GM21825 (cell line): ENCODE measurements at regions not wholly inside any gene's neighbourhood (a gene's known extent, or its start where the extent isn't known, plus 50 kb on each side); places are given as distances from the start of the nearest gene placed in this dataset.
"Not testable (repeated sequence)": the region's sequence is repeated elsewhere in the genome, so short reads cannot be mapped to it uniquely, and the experiment has no call there.

Experiments used
- ATAC-seq: cut with Tn5 transposase; IDR thresholded peaks from one replicate; pipeline ENCODE4 v1.9.1; 2021; ENCODE audit warnings: mild to moderate bottlenecking, moderate library complexity; ENCODE audit not compliant: unreplicated experiment

DNA sequence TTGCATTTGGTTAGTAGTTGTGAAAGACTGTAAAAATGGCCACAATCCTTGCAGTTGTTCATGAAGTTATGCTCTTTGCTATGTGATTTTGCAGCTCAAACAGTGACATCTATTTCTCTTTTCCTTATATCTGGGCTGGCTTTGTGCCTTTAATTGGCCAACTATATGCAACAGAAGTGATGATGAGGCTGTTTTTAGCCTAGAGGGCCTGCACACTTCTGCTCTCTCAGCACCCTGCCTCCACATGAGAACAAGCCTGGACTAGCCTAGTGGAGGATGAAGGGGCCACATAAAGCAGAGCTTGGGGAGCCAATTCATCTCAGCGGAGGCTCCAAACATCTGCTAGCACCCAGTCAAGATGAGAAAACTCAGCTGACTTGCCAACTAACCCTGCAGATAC lies 339.8 kb downstream of the OMA1 start:
- no peak for ATAC-seq

DNA sequence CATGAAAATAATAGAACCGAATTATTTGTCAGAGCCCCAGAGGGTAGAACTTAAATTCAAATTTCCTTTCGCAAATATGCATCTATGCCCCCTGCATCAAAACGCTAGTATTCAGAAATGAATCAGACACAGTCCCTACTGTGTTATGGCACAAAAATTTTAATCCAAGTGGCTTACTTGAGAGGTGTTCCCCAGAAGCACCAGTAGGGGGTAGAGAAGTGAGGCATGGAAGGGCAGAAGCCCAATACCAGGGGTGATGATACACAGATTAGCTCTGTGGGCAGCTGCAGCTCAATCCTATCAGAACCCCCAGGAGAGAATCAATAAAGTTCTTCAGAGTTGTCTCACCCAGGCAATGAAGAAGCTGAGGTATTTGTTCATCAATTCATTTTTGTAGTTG lies 342.2 kb downstream of the OMA1 start:
- no peak for ATAC-seq

DNA sequence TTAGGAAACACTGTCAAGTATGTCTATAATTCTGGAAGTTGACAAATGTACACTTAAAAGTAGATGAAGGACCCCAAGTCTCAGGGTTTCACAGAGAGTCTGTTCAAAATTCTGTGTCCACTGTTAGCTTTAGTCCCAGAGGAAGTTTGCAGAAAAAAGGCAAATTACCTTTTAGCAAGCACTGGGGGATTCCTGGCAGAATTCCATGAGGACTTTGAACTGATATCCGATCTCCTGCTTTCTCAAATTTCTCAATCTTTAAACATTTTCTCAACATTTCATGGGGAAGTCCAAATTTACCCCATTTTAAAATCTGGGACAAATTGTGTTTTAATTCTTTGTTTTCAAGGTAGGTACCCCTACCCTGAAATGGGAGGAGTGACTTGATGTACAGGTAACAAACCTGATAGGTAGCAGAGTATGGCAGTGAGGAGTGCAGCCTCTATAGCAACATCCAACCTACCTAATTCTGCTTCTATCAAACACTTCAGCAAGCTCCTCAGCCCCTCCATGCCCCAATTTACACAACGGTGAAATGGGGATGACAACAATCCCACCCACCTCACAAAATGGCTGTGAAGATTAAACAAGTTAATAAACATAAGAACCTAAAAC lies 344.9 kb downstream of the OMA1 start:
- ATAC-seq: no peak

DNA sequence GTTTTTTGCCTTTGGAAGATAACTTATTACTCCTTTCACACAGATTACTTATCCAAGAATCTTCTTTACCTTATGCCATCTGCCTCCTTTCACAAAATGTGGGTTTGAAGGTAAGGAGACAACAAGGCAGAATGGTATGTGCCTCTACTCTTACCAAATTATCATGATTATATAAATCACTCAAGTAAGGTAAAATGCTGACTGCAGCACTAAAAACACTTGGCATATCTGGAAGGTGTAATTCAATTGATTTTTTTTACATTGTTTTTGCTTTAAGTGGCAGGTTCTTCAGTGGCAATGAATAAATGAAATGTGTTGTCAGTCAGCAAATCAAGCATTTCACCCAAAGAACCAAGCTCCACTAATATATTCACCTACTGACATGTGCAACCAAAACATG lies 346.1 kb downstream of the OMA1 start:
- no peak for ATAC-seq

DNA sequence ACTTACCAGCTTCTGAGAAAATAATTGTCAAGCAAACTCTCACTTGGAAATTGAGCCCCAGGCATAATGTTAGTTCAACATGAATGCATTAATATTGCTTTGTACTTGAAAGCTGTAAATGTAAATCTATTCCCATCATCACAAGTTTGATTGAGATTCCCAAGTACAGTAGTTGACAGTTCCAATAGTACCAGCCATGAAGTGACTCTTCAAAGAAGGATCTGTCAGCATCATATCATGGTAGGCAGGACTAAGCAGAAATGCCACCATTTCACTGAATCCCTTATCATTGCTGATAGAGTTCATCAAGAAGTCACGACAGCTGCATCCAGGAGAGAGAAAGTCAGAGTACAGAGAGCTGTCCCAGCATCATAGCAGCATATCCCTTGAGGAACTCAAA lies 348.7 kb downstream of the OMA1 start:
- no peak for ATAC-seq

DNA sequence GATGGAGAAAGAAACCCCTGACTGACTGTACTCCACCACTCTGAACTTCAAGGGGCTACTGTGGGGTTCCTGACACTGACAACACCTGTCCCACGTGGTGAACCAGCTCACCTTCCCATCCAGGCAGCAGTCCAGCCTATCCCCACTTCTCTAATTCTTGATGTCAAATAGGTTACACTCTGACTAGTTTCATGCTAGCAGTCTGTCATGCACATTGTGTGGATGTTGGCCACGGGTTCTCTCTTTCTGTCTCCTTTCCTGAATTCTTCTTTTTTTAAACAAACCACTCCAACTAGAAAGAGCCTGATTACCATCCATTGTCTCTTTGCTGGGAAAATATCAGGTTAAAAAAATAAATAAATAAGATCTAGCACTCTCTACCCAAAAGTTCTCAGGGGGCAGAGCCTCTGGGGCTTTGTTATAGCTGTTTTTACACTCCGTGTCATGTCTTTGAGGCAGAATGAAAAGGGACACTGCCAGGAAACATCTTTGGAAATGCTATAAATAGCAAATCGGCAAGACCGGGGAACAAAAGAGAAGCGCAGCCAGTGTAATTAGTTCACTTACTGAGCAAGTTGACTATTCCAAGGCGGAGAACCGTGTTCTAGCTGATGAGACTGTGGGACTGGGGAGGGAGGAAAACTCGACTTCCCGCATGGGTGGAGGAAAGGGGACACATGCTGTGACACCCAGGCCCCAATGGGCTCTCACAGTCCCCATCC lies 356.1 kb downstream of the OMA1 start:
- no peak for ATAC-seq

DNA sequence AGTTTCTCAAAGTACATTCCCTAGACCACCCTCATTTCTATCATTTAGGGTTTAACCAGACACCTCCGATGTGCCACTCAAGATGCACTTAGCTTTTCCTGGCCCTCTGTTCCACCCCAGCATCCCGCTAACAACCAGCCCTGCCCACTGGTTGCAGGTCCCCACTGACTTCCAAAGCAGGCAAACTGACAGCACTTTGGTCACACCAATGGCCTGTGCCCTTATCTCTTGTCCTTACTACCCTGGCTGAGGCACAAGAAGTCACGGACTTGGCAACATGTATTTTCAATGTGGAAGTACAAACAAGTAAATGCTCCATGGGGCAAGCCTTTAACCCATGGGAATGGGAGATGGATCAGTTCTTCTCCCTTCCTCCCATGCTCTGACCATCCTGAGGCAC lies 357.1 kb downstream of the OMA1 start:
- ATAC-seq: no peak

DNA sequence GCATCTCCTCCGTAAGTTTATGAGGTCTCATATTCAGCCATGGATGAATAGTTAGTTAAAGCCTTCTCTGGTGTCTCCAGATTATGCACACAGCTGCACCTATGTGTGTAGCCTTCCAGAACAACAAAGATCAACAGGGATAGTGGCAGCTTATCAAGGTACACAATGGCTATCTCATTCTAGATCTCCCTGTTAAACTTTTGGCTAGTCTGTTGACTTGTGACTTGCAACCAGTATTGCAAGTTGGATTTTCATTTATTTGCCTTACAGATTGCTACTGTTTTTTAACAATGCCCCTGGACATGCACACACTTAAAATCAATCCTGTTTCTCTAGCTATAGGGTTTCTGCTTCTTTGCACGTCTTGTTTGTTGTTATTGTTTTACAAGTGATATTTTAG lies 363.2 kb downstream of the OMA1 start:
- ATAC-seq: no peak

DNA sequence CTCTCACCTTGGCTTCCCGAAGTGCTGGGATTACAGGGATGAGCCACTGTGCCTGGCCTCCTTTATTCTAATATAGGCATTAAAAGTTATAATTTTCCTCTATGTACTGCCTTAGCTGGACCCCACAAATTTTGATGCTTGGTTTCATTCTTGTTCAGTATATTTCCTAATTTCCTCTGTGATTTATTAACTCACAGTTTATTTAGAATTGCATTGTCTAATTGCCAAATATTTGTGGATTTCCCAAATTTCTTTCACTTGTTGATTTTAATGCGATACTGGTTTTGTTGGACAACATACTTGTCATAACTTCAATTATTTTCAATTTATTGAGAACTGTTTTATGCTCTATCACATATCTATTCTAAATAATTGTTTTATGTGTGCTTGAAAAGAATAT lies 366.0 kb downstream of the OMA1 start:
- no peak for ATAC-seq

DNA sequence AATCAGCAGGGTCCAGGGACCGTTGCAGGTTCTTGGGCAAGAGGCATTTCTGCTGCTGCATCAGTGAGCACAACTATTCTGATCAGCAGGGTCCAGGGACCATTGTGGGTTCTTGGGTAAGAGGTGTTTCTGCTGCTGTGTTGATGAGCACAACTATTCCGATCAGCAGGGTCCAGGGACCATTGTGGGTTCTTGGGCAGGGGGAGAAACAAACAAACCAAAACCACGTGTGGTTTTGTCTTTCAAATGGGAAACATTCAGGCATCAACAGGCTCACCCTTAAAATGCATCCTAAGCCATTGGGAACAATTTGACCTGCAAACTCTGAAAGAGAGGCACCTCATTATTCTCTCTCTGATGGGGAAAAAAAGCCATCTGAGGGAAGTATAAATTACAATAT lies 377.4 kb downstream of the OMA1 start:
- not testable (repeated sequence) for ATAC-seq

DNA sequence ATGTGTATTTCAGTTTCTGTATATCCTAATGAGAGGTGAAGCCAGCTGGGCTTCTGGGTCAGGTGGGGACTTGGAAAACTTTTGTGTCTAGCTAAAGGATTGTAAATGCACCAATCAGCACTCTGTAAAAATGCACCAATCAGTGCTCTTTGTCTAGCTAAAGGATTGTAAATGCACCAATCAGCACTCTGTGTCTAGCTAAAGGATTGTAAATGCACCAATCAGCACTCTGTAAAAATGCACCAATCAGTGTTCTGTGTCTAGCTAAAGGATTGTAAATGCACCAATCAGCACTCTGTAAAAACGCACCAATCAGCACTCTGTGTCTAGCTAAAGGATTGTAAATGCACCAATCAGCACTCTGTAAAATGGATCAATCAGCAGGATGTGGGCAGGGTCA lies 379.4 kb downstream of the OMA1 start:
- not testable (repeated sequence) for ATAC-seq

DNA sequence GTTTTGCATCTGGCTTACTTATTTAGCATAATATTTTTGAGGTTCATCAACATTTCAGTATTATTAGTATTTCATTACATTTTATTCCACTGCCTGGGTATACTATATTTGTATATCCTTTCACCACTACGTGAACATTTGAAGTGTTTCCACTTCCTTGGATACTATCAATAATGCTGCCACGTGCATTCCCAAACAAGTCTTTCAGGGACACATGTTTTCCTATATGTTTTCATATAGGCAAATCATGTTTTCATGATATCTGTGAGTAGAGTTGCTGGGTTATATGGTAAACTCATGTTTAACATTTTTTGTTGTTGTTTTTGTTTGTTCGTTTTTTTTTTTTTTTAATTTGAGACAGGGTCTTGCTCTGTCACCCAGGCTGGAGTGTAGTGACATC lies 380.1 kb downstream of the OMA1 start:
- no peak for ATAC-seq

DNA sequence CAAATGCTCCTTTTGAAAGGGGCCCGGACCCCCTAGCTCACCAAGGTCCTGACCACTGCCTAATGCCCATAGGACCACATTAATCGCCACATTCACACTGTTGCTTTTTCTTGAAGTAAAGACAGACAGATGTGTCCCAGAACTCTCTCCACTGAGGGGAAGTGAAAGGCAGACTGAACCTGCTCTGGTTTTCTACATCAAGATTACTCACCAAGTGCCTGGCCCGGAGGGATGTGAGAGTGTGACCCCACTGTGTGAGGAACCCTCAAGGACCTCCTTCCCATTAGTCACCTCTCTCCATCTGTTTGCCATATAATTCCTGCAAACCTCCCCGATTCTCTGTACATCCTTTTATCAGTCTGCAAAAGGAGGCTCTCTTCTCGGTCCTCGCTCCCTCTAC lies 381.5 kb downstream of the OMA1 start:
- ATAC-seq: no peak

DNA sequence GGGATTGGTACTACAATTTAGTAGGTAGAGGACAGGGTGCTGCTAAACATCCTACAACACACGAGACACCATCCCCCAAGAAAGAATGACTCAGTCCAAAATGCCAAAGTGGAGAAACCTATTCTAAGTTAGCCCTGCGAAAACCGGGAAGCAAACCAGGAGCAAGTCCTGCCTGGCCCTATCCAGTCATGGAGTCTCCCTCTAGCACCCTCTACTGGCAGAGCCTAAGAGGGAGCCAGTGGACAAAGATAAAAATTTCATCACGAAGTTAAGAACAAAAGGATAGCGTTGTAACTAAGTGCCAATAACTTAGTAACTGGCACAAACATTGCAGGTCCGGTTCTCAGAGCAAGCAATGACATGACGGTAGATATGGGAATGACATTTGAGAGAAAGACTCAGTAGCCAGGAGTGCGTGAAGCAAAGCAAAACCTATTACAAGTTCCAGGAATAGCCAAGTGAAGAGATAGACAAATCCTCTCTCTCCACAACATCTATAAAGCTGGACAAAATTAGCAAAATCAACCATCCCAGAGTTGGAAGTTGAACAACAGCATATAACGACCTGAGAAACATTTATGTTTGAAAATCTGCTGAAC lies 383.5 kb downstream of the OMA1 start:
- ATAC-seq: no peak

DNA sequence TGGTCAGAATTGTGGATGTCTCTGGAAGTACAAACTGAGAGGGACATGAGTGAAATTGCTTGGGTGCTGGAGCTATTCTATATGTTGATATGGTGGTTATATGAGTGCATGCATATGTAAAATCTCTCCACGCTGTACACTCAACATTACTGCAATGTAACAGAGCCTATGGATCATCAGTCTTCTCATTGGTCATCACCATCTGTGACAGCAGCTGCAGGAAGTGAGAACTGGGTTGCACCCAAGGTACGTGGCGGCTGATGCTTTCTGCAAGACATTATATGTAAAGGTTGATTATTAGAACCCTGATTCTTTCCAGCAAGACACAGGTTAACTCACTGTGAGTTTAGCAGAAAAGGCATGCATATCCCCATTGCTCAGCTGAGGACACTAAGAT lies 387.1 kb downstream of the OMA1 start:
- no peak for ATAC-seq

DNA sequence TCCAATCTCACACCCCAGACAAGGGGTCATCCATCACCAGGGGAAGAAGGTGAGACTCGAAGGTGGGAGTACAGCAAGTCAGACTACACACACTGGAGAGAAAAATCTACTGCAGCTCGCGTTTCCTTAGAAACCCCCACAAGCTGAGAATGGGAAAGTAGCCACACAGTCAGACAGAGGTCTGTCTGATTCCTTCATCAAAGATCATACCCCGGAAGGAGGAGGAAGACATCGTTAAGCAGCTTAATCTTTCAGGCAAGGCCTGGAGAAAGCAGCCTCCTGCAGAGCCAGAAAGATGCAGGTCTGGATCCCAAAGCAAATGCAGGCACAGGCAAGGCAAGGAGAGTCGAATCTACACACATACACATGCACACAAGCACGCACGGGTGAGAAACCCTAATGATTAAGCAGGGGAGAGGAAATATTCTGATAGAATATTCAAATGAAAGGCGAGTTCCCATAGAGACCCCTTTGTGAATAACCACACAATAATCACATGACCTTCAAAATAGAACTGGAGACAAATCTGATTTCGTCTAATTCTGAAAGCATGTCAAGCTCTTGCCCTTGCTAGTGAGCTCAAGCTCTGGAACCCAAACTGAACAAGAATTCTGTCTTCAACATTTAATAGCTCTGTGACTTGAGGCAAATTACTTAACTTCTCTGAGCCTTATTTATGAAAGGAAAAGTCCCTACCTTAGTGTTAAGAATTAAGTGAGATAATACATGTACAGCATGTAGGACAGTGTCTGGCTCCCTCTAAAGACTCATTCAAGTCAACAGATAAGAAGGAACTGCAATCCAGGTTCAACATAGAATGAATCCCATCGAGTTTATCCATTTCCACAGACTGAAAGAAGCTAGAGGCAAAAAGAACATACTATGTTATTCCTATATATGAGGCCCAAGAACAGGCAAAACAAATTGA lies 387.8 kb downstream of the OMA1 start:
- no peak for ATAC-seq

DNA sequence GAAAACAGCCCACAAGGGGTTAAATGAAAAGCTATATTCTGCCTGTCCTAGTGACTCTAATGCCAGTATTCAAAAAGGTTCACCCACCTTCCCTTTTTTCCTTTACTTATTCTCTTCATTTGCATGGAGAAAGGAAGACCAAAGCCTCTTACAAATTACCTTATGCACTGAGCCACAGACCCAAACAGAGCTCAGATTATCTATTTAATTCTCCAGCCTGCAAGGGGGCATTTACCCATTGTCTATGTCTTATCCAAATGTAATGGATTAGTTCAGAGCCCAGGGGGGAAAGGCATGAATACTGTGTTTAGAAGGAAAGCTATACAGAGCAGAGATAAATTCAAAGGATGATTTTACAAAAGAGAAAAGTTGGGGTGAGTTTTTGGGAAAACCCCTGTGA lies 388.5 kb downstream of the OMA1 start:
- no peak for ATAC-seq

DNA sequence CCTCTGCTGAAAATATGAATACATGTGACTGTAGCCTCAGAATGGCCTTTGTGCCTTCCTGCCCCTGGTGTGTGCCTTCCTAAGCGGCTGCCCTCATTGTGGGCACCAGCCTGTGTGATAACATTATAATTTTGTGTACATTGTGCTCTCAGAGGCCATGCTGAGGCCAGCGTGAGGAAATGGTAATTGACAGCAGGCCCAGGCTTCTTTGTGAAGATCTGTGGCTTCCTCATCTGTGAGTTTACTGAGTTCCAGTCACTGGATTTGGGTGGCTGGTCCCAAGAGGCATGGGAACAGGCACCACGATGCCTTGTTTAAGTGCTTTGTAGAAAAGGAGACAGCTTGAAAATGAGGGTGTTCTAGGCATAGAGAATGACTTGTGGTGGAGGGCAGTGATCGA lies 389.3 kb downstream of the OMA1 start:
- ATAC-seq: no peak

DNA sequence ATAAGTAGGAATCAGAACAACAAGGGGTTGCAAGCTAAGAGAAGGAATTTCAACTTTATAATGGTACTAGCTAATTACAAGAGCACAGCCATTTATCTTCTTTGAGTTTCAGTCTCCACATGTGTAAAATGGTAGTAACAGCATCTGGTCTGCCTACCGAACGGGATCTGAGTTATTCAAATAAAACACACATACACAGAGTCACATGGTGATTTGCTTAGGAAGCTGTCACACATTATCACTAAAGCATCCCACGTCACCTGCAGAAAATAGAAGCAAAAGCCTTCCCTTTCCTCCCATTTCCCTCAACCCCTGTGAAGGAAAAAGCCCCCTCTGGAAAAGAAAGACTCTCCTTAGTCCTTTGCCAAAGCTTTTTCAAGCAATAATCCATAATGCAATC lies 389.7 kb downstream of the OMA1 start:
- no peak for ATAC-seq

DNA sequence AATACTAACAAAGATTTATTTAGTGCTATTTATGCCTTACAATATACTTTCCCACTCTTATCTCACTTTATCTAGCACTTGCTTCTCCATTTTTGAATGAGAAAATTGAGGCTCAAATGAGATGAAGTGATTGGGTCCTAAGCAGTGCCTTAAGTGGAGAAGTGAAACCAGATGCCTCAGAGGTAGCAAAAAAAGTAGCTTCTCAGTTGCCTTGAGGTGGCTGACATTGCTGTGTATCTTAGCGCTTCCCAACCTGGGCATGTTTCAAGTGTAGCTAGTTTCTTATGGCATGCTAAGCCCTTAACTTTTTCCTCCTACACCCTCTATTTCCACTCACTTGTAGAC lies 390.4 kb downstream of the OMA1 start:
- ATAC-seq: no peak

DNA sequence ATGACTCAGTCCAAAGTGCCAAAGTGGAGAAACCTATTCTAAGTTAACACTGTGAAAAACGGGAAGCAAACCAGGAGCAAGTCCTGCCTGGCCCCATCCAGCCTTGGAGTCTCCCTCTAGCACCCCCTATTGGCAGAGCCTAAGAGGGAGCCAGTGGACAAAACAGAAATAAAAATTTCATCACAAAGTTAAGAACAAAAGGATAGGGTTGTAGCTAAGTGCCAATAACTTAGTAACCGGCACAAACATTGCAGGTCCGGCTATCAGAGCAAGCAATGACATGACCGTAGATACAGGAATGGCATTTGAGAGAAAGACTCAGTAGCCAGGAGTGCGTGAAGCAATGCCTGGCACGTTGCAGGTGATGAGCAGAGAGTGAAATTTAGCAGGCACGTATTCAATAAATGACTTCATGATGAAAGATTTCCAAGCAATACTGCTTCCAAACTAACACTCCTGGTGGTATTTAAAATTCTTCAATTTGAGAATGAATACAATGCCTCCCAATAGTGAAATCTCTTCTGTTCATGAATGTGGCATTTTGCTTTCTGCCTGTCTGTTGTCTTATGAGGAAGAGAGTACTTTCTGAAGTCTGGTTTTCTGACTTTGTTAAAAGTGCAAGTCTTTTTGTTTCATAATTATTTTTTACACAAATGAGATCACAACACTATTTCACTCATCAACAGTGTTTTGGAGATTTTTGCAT lies 391.0 kb downstream of the OMA1 start:
- ATAC-seq: no peak
